Cardiac muscle cell (in vitro differentiated cells and primary cell): ENCODE measurements at regions not wholly inside any gene's neighbourhood (a gene's known extent, or its start where the extent isn't known, plus 50 kb on each side); places are given as distances from the start of the nearest gene placed in this dataset.
"Not testable (repeated sequence)": the region's sequence is repeated elsewhere in the genome, so short reads cannot be mapped to it uniquely, and the experiment has no call there.

Experiments
- DNase-seq, 2 donors: peaks; one replicate each; pipeline versions ENCODE4 v3.0.0 to v3.0.0-alpha.2; 2010 to 2017; ENCODE audit warnings: low read depth in 1 of 2, low spot score in 1 of 2
- H3K27ac ChIP-seq: fragments of 200-600 bp; sonication (generic); 2 replicates; pipeline ENCODE4 v1.5.1; 2016
- H3K27me3 ChIP-seq: fragments of 200-600 bp; sonication (generic); 2 replicates; pipeline ENCODE4 v1.6.0; 2016; ENCODE audit warnings: control low read depth
- H3K36me3 ChIP-seq: fragments of 200-600 bp; sonication (generic); 2 replicates; pipeline ENCODE4 v1.5.1; 2016; ENCODE audit warnings: control low read depth
- H3K4me1 ChIP-seq: fragments of 200-600 bp; sonication (generic); 2 replicates; pipeline ENCODE4 v1.8.1; 2017; ENCODE audit warnings: low read depth, mild to moderate bottlenecking, mixed run types
- H3K4me3 ChIP-seq: fragments of 200-600 bp; sonication (generic); 2 replicates; pipeline ENCODE4 v1.5.1; 2016; ENCODE audit warnings: mild to moderate bottlenecking
- H3K9me3 ChIP-seq: fragments of 200-600 bp; sonication (generic); 2 replicates; pipeline ENCODE4 v1.5.1; 2017; ENCODE audit warnings: low read depth, mild to moderate bottlenecking, control low read depth
- CTCF ChIP-seq: IDR thresholded peaks from 2 replicates; pipeline ENCODE4 v1.5.1; 2012; ENCODE audit warnings: low read depth, mild to moderate bottlenecking, low read length

GRCh38 chr1:199089393-199090122, 450.7 kb downstream of the PTPRC start:
- no peak for TF ChIP-seq CTCF
- DNase-seq: no peak
- H3K27ac ChIP-seq: no peak overlapping the region
- no peaks in the 10 kb centered on the region for H3K27me3 ChIP-seq
- H3K9me3 ChIP-seq: no peaks in the 10 kb centered on the region
- H3K4me1 ChIP-seq: no peaks in the 10 kb centered on the region
- no peak overlapping the region for H3K4me3 ChIP-seq
- no peaks in the 10 kb centered on the region for H3K36me3 ChIP-seq

- H3K9me3 ChIP-seq, H3K27me3 ChIP-seq, H3K4me1 ChIP-seq, DNase-seq, H3K27ac ChIP-seq, H3K36me3 ChIP-seq, H3K4me3 ChIP-seq: not testable (repeated sequence)
Observed at GRCh38 chr1:199095628-199096027, 456.8 kb downstream of the PTPRC start.

GRCh38 chr1:199096591-199096990, 457.8 kb downstream of the PTPRC start:
- no peak for TF ChIP-seq CTCF
- Histone ChIP-seq H3K27ac (no peak overlapping the region), H3K27me3 (no peaks in the 10 kb centered on the region), H3K36me3 (no peaks in the 10 kb centered on the region), H3K9me3 (no peaks in the 10 kb centered on the region), H3K4me3 (no peak overlapping the region), H3K4me1 (no peaks in the 10 kb centered on the region)
- DNase-seq: no peak

GRCh38 chr1:199098468-199098867, 459.6 kb downstream of the PTPRC start:
- Histone ChIP-seq H3K27ac (no peak overlapping the region), H3K4me1 (no peaks in the 10 kb centered on the region), H3K9me3 (no peaks in the 10 kb centered on the region), H3K4me3 (no peak overlapping the region), H3K27me3 (no peaks in the 10 kb centered on the region), H3K36me3 (no peaks in the 10 kb centered on the region)
- TF ChIP-seq CTCF: no peak
- no peak for DNase-seq

- Histone ChIP-seq H3K36me3 (no peaks in the 10 kb centered on the region), H3K27ac (no peak overlapping the region), H3K4me1 (no peaks in the 10 kb centered on the region), H3K9me3 (no peaks in the 10 kb centered on the region), H3K4me3 (no peak overlapping the region), H3K27me3 (no peaks in the 10 kb centered on the region)
- no peak for DNase-seq
- TF ChIP-seq CTCF: no peak
Observed at GRCh38 chr1:199101139-199101538, 462.3 kb downstream of the PTPRC start.

GRCh38 chr1:199101635-199102034, 462.8 kb downstream of the PTPRC start:
- Histone ChIP-seq H3K9me3 (no peaks in the 10 kb centered on the region), H3K4me1 (no peaks in the 10 kb centered on the region), H3K27me3 (no peaks in the 10 kb centered on the region), H3K27ac (no peak overlapping the region), H3K36me3 (no peaks in the 10 kb centered on the region), H3K4me3 (no peak overlapping the region)
- TF ChIP-seq CTCF: no peak
- DNase-seq: no peak
